ENCODE measurements at regions not wholly inside any gene's neighbourhood (a gene's known extent, or its start where the extent isn't known, plus 50 kb on each side); places are given as distances from the start of the nearest gene placed in this dataset.

DNA sequence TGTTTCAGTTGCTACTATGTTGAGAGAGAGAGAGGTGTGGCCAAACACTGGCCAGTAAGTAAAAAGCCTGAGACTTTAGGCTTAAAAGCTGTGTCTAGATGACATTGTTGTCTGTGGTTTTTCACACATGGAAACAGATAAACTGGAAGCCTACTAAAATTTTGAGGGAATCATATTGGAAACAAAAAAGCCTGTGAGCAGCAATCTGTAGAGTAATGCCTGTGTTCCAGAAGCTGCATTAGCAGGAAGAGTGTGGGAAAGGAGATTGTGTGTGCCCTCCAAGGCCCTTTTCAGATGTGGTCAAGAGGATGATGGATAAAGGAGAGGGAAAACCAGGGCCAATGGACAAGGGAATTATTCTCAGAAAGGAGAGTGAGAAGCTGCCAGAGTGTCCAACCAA, 236.3 kb upstream of the SPRED2 start:
- no peak overlapping the region for H3K27ac ChIP-seq (ENCODE audit: low read length in 2 of 2)
- no peaks in the 10 kb centered on the region for H3K79me2 ChIP-seq (ENCODE audit: control insufficient read depth, insufficient read depth, low read length)
- ChIA-PET POLR2A (no interaction called here), CTCF (no interaction called here)
- intact Hi-C loops (cut with micrococcal nuclease), result no loop called here
- ATAC-seq (ENCODE audit: low read depth) (no peak), DNase-seq (no peak)
- peaks cover 7% of the 10 kb centered on the region for H3K9me3 Mint-ChIP-seq (ENCODE audit: insufficient read depth)
- no peak overlapping the region for H3K9ac ChIP-seq (ENCODE audit: low read length)
- TF ChIP-seq CTCF (IDR thresholded peaks at IDR 0.05), result no peak
- TF ChIP-seq EZH2 (IDR thresholded peaks at IDR 0.05; ENCODE audit: borderline replicate concordance, insufficient read depth, low read depth, low read length, poor library complexity, severe bottlenecking), result no peak
- no peak overlapping the region for H3K27ac Mint-ChIP-seq
- no peak overlapping the region for H3K4me3 ChIP-seq (ENCODE audit: control extremely low read depth in 1 of 5, extremely low read depth in 1 of 5, insufficient read depth in 1 of 5, low read depth in 2 of 5, low read length in 4 of 5)
- H3K36me3 ChIP-seq (replicated peaks in 1 of 2; ENCODE audit: control extremely low read depth in 1 of 2, control insufficient read depth in 1 of 2, extremely low read depth in 1 of 2, insufficient read depth in 2 of 2, low read length in 1 of 2), result no peaks in the 10 kb centered on the region
- no peaks in the 10 kb centered on the region for H3K4me1 ChIP-seq (ENCODE audit: control insufficient read depth in 2 of 2, insufficient read depth in 2 of 2, low read length in 2 of 2)
- H3K27me3 ChIP-seq (replicated peaks in 1 of 4; ENCODE audit: control extremely low read depth in 1 of 4, control insufficient read depth in 3 of 4, insufficient read depth in 4 of 4, low read length in 3 of 4), result peaks cover 0 to 5% (median 0%) of the 10 kb centered on the region in 4 experiments
- no peak overlapping the region for H2AFZ ChIP-seq (ENCODE audit: insufficient read depth, low read depth, low read length, poor library complexity, severe bottlenecking)
- H4K20me1 ChIP-seq (ENCODE audit: control insufficient read depth, insufficient read depth, low read length, poor library complexity, severe bottlenecking), result no peaks in the 10 kb centered on the region
- H3K4me1 Mint-ChIP-seq, result no peaks in the 10 kb centered on the region
- peaks cover 5 to 21% (median 7%) of the 10 kb centered on the region in 3 donors for H3K9me3 ChIP-seq (ENCODE audit: control extremely low read depth in 1 of 3, control insufficient read depth in 2 of 3, insufficient read depth in 1 of 3, low read length in 2 of 3)
- H3K4me2 ChIP-seq (replicated peaks; ENCODE audit: low read depth, low read length, poor library complexity, severe bottlenecking), result no peak overlapping the region
- H3K27me3 Mint-ChIP-seq, result peaks cover 9% of the 10 kb centered on the region
- H3K4me3 Mint-ChIP-seq, result no peak overlapping the region

- Histone ChIP-seq H3K9me3 (ENCODE audit: control extremely low read depth in 1 of 3, control insufficient read depth in 2 of 3, insufficient read depth in 1 of 3, low read length in 2 of 3) (peaks cover 5 to 21% (median 7%) of the 10 kb centered on the region in 3 donors), H3K9ac (ENCODE audit: low read length) (no peak overlapping the region), H3K4me3 (ENCODE audit: control extremely low read depth in 1 of 5, extremely low read depth in 1 of 5, insufficient read depth in 1 of 5, low read depth in 2 of 5, low read length in 4 of 5) (no peak overlapping the region), H3K4me2 (replicated peaks; ENCODE audit: low read depth, low read length, poor library complexity, severe bottlenecking) (no peak overlapping the region), H2AFZ (ENCODE audit: insufficient read depth, low read depth, low read length, poor library complexity, severe bottlenecking) (no peak overlapping the region), H3K4me1 (ENCODE audit: control insufficient read depth in 2 of 2, insufficient read depth in 2 of 2, low read length in 2 of 2) (no peaks in the 10 kb centered on the region), H3K79me2 (ENCODE audit: control insufficient read depth, insufficient read depth, low read length) (no peaks in the 10 kb centered on the region), H3K27me3 (replicated peaks in 1 of 4; ENCODE audit: control extremely low read depth in 1 of 4, control insufficient read depth in 3 of 4, insufficient read depth in 4 of 4, low read length in 3 of 4) (peaks cover 0 to 5% (median 0%) of the 10 kb centered on the region in 4 experiments), H3K27ac (ENCODE audit: low read length in 2 of 2) (no peak overlapping the region), H3K36me3 (replicated peaks in 1 of 2; ENCODE audit: control extremely low read depth in 1 of 2, control insufficient read depth in 1 of 2, extremely low read depth in 1 of 2, insufficient read depth in 2 of 2, low read length in 1 of 2) (no peaks in the 10 kb centered on the region), H4K20me1 (ENCODE audit: control insufficient read depth, insufficient read depth, low read length, poor library complexity, severe bottlenecking) (no peaks in the 10 kb centered on the region)
- TF ChIP-seq CTCF (IDR thresholded peaks at IDR 0.05) (no peak), EZH2 (IDR thresholded peaks at IDR 0.05; ENCODE audit: borderline replicate concordance, insufficient read depth, low read depth, low read length, poor library complexity, severe bottlenecking) (no peak)
- intact Hi-C loops (cut with micrococcal nuclease), result no loop called here
- ATAC-seq (ENCODE audit: low read depth) (no peak), DNase-seq (no peak)
- ChIA-PET CTCF (no interaction called here), POLR2A (no interaction called here)
- Mint-ChIP-seq H3K4me3 (no peak overlapping the region), H3K27me3 (peaks cover 26% of the 10 kb centered on the region), H3K9me3 (ENCODE audit: insufficient read depth) (peaks cover 7% of the 10 kb centered on the region), H3K4me1 (no peaks in the 10 kb centered on the region), H3K27ac (no peak overlapping the region)
- 90% methylated on average over 4 of the region's 6 CpGs for WGBS (ENCODE audit: insufficient coverage)
Observed at GRCh38 chr2:65666156-65666725, 233.8 kb upstream of the SPRED2 start.

All from B cell (primary cell).